Panc1 (cell line): ENCODE measurements at regions not wholly inside any gene's neighbourhood (a gene's known extent, or its start where the extent isn't known, plus 50 kb on each side); places are given as distances from the start of the nearest gene placed in this dataset.

Experiments used
- ATAC-seq: fragments of 200-7000 bp; cut with Tn5 transposase; 2 replicates; pipeline ENCODE4 v1.9.1; 2020; ENCODE audit warnings: mild to moderate bottlenecking, moderate library complexity
- BruUV-seq: library from RNA; stranded (reverse); fragments of 400-500 nt; replicated peaks from 2 replicates; lab custom pipeline; 2021; lab: Mats Ljungman, UMichigan
- CTCF ChIA-PET: fragments of 300-600 bp; sonication (Branson Sonifier 250); formaldehyde crosslinking; loops from one replicate; lab custom pipeline; 2022; ENCODE audit warnings: antibody characterized with exemption; lab: Charles Lee
- POLR2A ChIA-PET: fragments of 300-600 bp; sonication (Branson Sonifier 250); formaldehyde crosslinking; loops from one replicate; lab custom pipeline; 2022; ENCODE audit warnings: antibody characterized with exemption; lab: Charles Lee
- DNase-seq: peaks from one replicate; pipeline ENCODE4 v3.0.0-alpha.2; 2010; ENCODE audit warnings: low read depth, low spot score
- H3K27ac ChIP-seq: 2 replicates; pipeline ENCODE4 v1.5.1; 2011; ENCODE audit warnings: mild to moderate bottlenecking, low read length, inconsistent platforms
- H3K27me3 ChIP-seq: fragments of 200-500 bp; sonication (Bioruptor generic); 2 replicates; pipeline ENCODE4 v1.6.0; 2014; ENCODE audit warnings: low read length, inconsistent platforms; ENCODE audit not compliant: control insufficient read depth, insufficient read depth
- H3K36me3 ChIP-seq: fragments of 200-500 bp; sonication (Bioruptor generic); 2 replicates; pipeline ENCODE4 v1.5.1; 2014; ENCODE audit warnings: inconsistent platforms, mild to moderate bottlenecking, low read length, moderate library complexity; ENCODE audit not compliant: control insufficient read depth, insufficient read depth
- H3K4me1 ChIP-seq: 2 replicates; pipeline ENCODE4 v1.5.1; 2011; ENCODE audit warnings: inconsistent platforms, mild to moderate bottlenecking, low read length, moderate library complexity; ENCODE audit not compliant: control insufficient read depth, insufficient read depth
- H3K4me3 ChIP-seq, 2 experiments: 2 replicates each; pipeline ENCODE4 v1.5.1; 2011 to 2012; ENCODE audit warnings: low read depth in 2 of 2, low read length in 2 of 2, mild to moderate bottlenecking in 2 of 2, inconsistent platforms in 1 of 2, moderate library complexity in 1 of 2
- H3K9me3 ChIP-seq: fragments of 200-500 bp; sonication (Bioruptor generic); 2 replicates; pipeline ENCODE4 v1.5.1; 2014; ENCODE audit warnings: low read depth, mild to moderate bottlenecking, inconsistent platforms, low read length, moderate library complexity; ENCODE audit not compliant: control insufficient read depth, insufficient read depth
- CTCF ChIP-seq: fragments of 450-650 bp; IDR thresholded peaks from 2 replicates; pipeline ENCODE4 v1.5.1; 2017; ENCODE audit warnings: mild to moderate bottlenecking
- POLR2AphosphoS5 ChIP-seq: IDR thresholded peaks from 2 replicates; pipeline ENCODE4 v1.6.1; 2012; ENCODE audit warnings: mild to moderate bottlenecking, low read depth, low read length, moderate library complexity
- SIN3A ChIP-seq: IDR thresholded peaks from 2 replicates; pipeline ENCODE4 v1.6.1; 2012; ENCODE audit warnings: low read depth, mild to moderate bottlenecking, low read length, moderate library complexity, borderline replicate concordance; ENCODE audit not compliant: insufficient read depth
- TCF7L2 ChIP-seq: IDR thresholded peaks from 2 replicates; pipeline ENCODE4 v1.6.1; 2011; ENCODE audit warnings: mild to moderate bottlenecking, low read depth, low read length, inconsistent platforms
- in situ Hi-C: cut with HindIII; loops from 2 replicates; pipeline ENCODE4 v1.10.0; 2016; ENCODE audit warnings: low sequenced_read_pairs, low pct_unique_long_range_greater_than_20kb
- intact Hi-C: fragments of 100-400 bp; cut with micrococcal nuclease; formaldehyde crosslinking; loops from one replicate; pipeline ENCODE4 v1.10.0; 2022; ENCODE audit not compliant: unreplicated experiment
- TF ChIP-seq, protein P1 (sequence below), 2 experiments: IDR thresholded peaks; 2 replicates each; pipeline ENCODE4 v1.6.1; 2011 to 2012; ENCODE audit warnings: low read depth in 2 of 2, control low read depth in 1 of 2, low read length in 1 of 2, mild to moderate bottlenecking in 1 of 2, moderate library complexity in 1 of 2; ENCODE audit not compliant: insufficient read depth in 1 of 2

GRCh38 chr12:84198294-84198946 is 714.2 kb downstream of the SLC6A15 start:
- Histone ChIP-seq H3K4me1 (no peaks in the 10 kb centered on the region), H3K4me3 (no peak overlapping the region), H3K36me3 (no peaks in the 10 kb centered on the region), H3K27ac (no peak overlapping the region), H3K27me3 (no peaks in the 10 kb centered on the region), H3K9me3 (no peaks in the 10 kb centered on the region)
- DNase-seq: no peak
- TF ChIP-seq, protein P1, sequence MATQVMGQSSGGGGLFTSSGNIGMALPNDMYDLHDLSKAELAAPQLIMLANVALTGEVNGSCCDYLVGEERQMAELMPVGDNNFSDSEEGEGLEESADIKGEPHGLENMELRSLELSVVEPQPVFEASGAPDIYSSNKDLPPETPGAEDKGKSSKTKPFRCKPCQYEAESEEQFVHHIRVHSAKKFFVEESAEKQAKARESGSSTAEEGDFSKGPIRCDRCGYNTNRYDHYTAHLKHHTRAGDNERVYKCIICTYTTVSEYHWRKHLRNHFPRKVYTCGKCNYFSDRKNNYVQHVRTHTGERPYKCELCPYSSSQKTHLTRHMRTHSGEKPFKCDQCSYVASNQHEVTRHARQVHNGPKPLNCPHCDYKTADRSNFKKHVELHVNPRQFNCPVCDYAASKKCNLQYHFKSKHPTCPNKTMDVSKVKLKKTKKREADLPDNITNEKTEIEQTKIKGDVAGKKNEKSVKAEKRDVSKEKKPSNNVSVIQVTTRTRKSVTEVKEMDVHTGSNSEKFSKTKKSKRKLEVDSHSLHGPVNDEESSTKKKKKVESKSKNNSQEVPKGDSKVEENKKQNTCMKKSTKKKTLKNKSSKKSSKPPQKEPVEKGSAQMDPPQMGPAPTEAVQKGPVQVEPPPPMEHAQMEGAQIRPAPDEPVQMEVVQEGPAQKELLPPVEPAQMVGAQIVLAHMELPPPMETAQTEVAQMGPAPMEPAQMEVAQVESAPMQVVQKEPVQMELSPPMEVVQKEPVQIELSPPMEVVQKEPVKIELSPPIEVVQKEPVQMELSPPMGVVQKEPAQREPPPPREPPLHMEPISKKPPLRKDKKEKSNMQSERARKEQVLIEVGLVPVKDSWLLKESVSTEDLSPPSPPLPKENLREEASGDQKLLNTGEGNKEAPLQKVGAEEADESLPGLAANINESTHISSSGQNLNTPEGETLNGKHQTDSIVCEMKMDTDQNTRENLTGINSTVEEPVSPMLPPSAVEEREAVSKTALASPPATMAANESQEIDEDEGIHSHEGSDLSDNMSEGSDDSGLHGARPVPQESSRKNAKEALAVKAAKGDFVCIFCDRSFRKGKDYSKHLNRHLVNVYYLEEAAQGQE (IDR thresholded peaks at IDR 0.05; ENCODE audit: insufficient read depth in 1 of 2, low read depth in 2 of 2, low read length in 1 of 2): no peak
- TF ChIP-seq POLR2AphosphoS5: no peak
- no peak for TF ChIP-seq TCF7L2
- TF ChIP-seq CTCF: no peak
- no peak for TF ChIP-seq SIN3A
- ChIA-PET POLR2A (no interaction called here), CTCF (no interaction called here)
- intact Hi-C loops (no loop called here), in situ Hi-C loops (no loop called here)
- ATAC-seq: no peak
- no TSS peak for BruUV-seq

DNA sequence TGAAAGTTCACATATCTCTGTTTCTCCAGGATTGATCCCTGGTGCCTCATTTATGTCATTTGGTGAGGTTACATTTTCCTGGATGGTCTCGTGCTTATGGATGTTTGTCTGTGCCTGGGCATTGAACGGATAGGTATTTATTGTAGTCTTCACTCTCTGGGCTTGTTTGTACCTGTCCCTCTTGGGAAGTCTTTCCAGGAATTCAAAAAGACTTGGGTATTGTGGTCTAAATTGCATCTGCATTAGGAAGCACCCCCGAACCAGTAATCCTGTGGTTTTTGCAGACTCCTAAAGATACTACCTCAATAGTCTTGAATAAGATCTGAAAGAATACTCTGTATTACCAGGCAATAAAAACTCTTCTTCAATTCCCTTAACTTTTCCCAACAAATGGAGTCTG is 720.8 kb downstream of the SLC6A15 start:
- H3K36me3 ChIP-seq: no peaks in the 10 kb centered on the region
- no peak for DNase-seq
- no peak overlapping the region for H3K4me3 ChIP-seq
- no peaks in the 10 kb centered on the region for H3K9me3 ChIP-seq
- no peak overlapping the region for H3K27ac ChIP-seq
- POLR2A ChIA-PET: no interaction called here
- H3K4me1 ChIP-seq: no peaks in the 10 kb centered on the region
- H3K27me3 ChIP-seq: no peaks in the 10 kb centered on the region
- CTCF ChIA-PET: no interaction called here
- in situ Hi-C loops (no loop called here), intact Hi-C loops (no loop called here)
- TF ChIP-seq TCF7L2: no peak
- TF ChIP-seq, protein P1 (IDR thresholded peaks at IDR 0.05; ENCODE audit: insufficient read depth in 1 of 2, low read depth in 2 of 2, low read length in 1 of 2): no peak
- no peak for TF ChIP-seq POLR2AphosphoS5
- TF ChIP-seq SIN3A: no peak
- no peak for TF ChIP-seq CTCF
- no TSS peak for BruUV-seq
- ATAC-seq: no peak
